HepG2 (cell line): ENCODE measurements at regions not wholly inside any gene's neighbourhood (a gene's known extent, or its start where the extent isn't known, plus 50 kb on each side); places are given as distances from the start of the nearest gene placed in this dataset.

Experiments used
- CREB1 ChIP-seq, 2 experiments: fragments of 450-650 bp in 1 of 2; IDR thresholded peaks; 2 replicates each; pipeline ENCODE4 v1.6.1; 2016 to 2017; ENCODE audit warnings: control low read depth in 1 of 2, mild to moderate bottlenecking in 1 of 2, missing compliant biosample characterization in 1 of 2, missing genetic modification characterization in 1 of 2
- FOXP1 ChIP-seq, 2 experiments: fragments of 450-650 bp in 1 of 2; IDR thresholded peaks; 2 replicates each; pipeline ENCODE4 v1.6.1; 2017 to 2018; ENCODE audit warnings: antibody characterized with exemption in 1 of 2
- HCFC1 ChIP-seq: fragments of 150-350 bp; IDR thresholded peaks from 2 replicates; pipeline ENCODE4 v1.6.1; 2014; ENCODE audit warnings: low read depth, low read length
- JUN ChIP-seq: sonication (generic); formaldehyde crosslinking; IDR thresholded peaks from 2 replicates; pipeline ENCODE4 v1.4.0; 2020; ENCODE audit warnings: mild to moderate bottlenecking, missing genetic modification reagents
- KAT7 ChIP-seq: IDR thresholded peaks from 2 replicates; pipeline ENCODE4 v1.6.1; 2018; ENCODE audit warnings: borderline replicate concordance, missing compliant biosample characterization
- KAT8 ChIP-seq: IDR thresholded peaks from 2 replicates; pipeline ENCODE4 v1.6.1; 2016; ENCODE audit warnings: missing genetic modification reagents, missing compliant biosample characterization
- MAX ChIP-seq: IDR thresholded peaks from 2 replicates; pipeline ENCODE4 v1.6.1; 2012; ENCODE audit warnings: inconsistent platforms
- MEIS2 ChIP-seq: sonication (generic); formaldehyde crosslinking; IDR thresholded peaks from 2 replicates; pipeline ENCODE4 v1.9.0; 2021; ENCODE audit warnings: mild to moderate bottlenecking, missing genetic modification reagents
- NFAT5 ChIP-seq: sonication (generic); formaldehyde crosslinking; IDR thresholded peaks from 2 replicates; pipeline ENCODE4 v1.4.0; 2020; ENCODE audit warnings: missing genetic modification reagents
- RARG ChIP-seq: sonication (generic); formaldehyde crosslinking; IDR thresholded peaks from 2 replicates; pipeline ENCODE4 v1.4.0; 2020; ENCODE audit warnings: low read depth, mild to moderate bottlenecking, missing genetic modification reagents
- SALL2 ChIP-seq: sonication (generic); formaldehyde crosslinking; IDR thresholded peaks from 2 replicates; pipeline ENCODE4 v1.8.1; 2023; ENCODE audit warnings: mild to moderate bottlenecking, missing genetic modification reagents, inconsistent platforms
- SMC3 ChIP-seq: IDR thresholded peaks from 2 replicates; pipeline ENCODE4 v1.6.1; 2011; ENCODE audit warnings: low read length, improper control_type of control experiment
- SOX13 ChIP-seq, 3 experiments: fragments of 450-650 bp in 1 of 3; sonication (generic) in 1 of 3; formaldehyde crosslinking in 1 of 3; IDR thresholded peaks in 2 of 3; conservative IDR thresholded peaks in 1 of 3; 2 replicates each; pipeline versions ENCODE4 v1.5.0 to v1.6.1; 2016 to 2020; ENCODE audit warnings: antibody characterized with exemption in 1 of 3, mild to moderate bottlenecking in 1 of 3, missing compliant biosample characterization in 1 of 3, missing genetic modification reagents in 1 of 3, moderate library complexity in 1 of 3
- STAG1 ChIP-seq: sonication (generic); formaldehyde crosslinking; IDR thresholded peaks from 2 replicates; pipeline ENCODE4 v1.4.0; 2020; ENCODE audit warnings: missing genetic modification reagents
- ZNF20 ChIP-seq: sonication (generic); formaldehyde crosslinking; IDR thresholded peaks from 2 replicates; pipeline ENCODE4 v1.4.0; 2020; ENCODE audit warnings: mild to moderate bottlenecking, moderate library complexity, missing genetic modification reagents
- ZNF253 ChIP-seq: sonication (generic); formaldehyde crosslinking; IDR thresholded peaks from 2 replicates; pipeline ENCODE4 v1.8.0; 2022; ENCODE audit warnings: mild to moderate bottlenecking, missing genetic modification reagents, borderline replicate concordance
- ZNF543 ChIP-seq: sonication (generic); formaldehyde crosslinking; IDR thresholded peaks from 2 replicates; pipeline ENCODE4 v1.4.0; 2020; ENCODE audit warnings: mild to moderate bottlenecking, missing genetic modification reagents
- ZNF574 ChIP-seq: sonication (generic); formaldehyde crosslinking; IDR thresholded peaks from 2 replicates; pipeline ENCODE4 v1.4.0; 2020; ENCODE audit warnings: missing genetic modification reagents
- ZNF792 ChIP-seq: IDR thresholded peaks from 2 replicates; pipeline ENCODE4 v1.6.1; 2016
- TF ChIP-seq, protein P1 (sequence below): sonication (generic); formaldehyde crosslinking; IDR thresholded peaks from 2 replicates; pipeline ENCODE4 v1.9.0; 2021; ENCODE audit warnings: missing genetic modification reagents, borderline replicate concordance

DNA sequence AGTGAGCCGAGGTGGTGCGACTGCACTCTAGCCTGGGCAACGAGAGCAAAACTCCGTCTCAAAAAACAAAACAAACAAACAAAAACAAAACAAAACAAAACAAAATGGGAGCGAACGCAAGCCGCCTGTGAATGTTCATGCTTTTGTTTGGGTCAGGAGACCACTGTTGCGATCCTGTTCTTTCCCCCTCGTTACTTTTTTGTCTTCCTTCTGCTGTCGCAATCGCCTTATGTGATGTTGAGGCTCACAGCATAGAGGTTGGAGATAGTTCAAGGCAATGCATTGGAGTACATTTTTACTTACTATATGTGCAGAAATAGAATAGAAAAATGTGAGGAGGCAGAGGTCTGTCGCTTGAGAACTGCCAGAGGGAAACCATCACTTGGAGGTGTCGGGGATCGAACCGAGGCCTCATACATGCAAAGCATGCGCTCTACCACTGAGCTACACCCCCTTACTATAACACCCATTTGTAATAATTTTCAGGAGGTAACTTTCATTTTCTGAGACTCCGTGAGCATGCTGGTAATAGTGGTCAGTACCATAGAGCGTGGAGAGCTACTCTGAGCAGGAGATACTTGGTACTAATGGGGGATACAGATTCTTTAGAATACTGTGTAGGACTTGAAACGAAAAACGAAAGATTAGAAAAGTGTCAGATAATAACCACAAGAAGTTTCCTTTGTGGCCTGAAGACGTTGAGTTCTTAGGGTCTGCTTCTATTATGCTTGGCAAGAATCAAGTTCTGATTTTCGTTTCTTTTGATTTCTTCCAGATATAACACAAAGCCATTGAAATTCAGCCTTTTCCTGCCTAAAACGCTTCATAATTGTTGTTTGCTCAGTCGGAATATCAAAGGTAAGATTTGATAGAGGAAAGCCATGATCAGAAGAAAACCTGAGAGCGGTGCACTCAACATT is 121.1 kb downstream of the TRIM27 start (continued):
- no peak for TF ChIP-seq SOX13 (IDR thresholded peaks at IDR 0.05)
- TF ChIP-seq SOX13 (CRISPR knock-in tag; conservative IDR thresholded peaks at IDR 0.05 in 1 of 2, IDR thresholded peaks at IDR 0.05 in 1 of 2), result no peak
- TF ChIP-seq, protein P1, sequence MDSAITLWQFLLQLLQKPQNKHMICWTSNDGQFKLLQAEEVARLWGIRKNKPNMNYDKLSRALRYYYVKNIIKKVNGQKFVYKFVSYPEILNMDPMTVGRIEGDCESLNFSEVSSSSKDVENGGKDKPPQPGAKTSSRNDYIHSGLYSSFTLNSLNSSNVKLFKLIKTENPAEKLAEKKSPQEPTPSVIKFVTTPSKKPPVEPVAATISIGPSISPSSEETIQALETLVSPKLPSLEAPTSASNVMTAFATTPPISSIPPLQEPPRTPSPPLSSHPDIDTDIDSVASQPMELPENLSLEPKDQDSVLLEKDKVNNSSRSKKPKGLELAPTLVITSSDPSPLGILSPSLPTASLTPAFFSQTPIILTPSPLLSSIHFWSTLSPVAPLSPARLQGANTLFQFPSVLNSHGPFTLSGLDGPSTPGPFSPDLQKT, result no peak
- TF ChIP-seq FOXP1 (IDR thresholded peaks at IDR 0.05), result no peak
- no peak for TF ChIP-seq FOXP1 (CRISPR knock-in tag; IDR thresholded peaks at IDR 0.05)
- no peak for TF ChIP-seq ZNF543 (CRISPR knock-in tag)
- TF ChIP-seq CREB1 (IDR thresholded peaks at IDR 0.05), result no peak
- peak; percentile 47; the same call in 1 of the 2 replicates for TF ChIP-seq CREB1 (CRISPR knock-in tag; IDR thresholded peaks at IDR 0.05)
- no peak for TF ChIP-seq ZNF20 (CRISPR knock-in tag)
- no peak for TF ChIP-seq HCFC1
- no peak for TF ChIP-seq NFAT5 (CRISPR knock-in tag)
- TF ChIP-seq ZNF574, result 0 out of 2 replicates have a peak, but pooled peaks have one; percentile 33
- TF ChIP-seq ZNF253 (CRISPR knock-in tag), result no peak
- no peak for TF ChIP-seq KAT7 (CRISPR knock-in tag)
- no peak for TF ChIP-seq RARG (CRISPR knock-in tag)
- TF ChIP-seq ZNF792 (CRISPR knock-in tag), result peak; percentile 53; the same call in 1 of the 2 replicates
- TF ChIP-seq SALL2, result no peak
- no peak for TF ChIP-seq STAG1 (CRISPR knock-in tag)
- TF ChIP-seq KAT8 (CRISPR knock-in tag), result 0 out of 2 replicates have a peak, but pooled peaks have one; percentile 40
- no peak for TF ChIP-seq MEIS2 (CRISPR knock-in tag)
- TF ChIP-seq MAX, result peak; percentile 27; the same call in 1 of the 2 replicates
- no peak for TF ChIP-seq JUN
- no peak for TF ChIP-seq SMC3
